ENCODE measurements at regions not wholly inside any gene's neighbourhood (a gene's known extent, or its start where the extent isn't known, plus 50 kb on each side); places are given as distances from the start of the nearest gene placed in this dataset.
A peak's percentile ranks its signal among the peaks of the same experiment; 100 is the strongest.

DNA sequence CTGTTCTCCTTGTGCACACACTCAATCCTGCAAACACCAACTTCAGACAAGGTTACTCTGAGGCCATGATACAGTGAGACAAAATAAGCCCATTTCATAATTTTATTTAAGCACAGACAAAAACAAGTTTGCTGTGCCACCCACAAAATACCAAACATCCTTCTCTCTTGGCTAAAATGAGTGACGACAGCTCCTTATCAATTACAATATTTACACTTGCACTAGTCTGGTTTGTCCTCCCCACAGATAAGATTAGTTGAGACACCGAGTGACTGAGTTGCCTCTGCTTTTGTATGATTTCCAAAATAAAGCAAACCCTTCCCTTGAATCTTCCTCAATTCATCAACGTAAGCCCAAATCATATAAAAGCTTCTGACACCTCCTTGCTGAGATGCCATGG lies 233.5 kb upstream of the ATP10A start:
- WGBS (ENCODE audit: insufficient coverage, low coverage, low lambda C conversion rate, missing lambda C conversion rate): 10% methylated on average over 3 of the region's 3 CpGs
- intact Hi-C loops (cut with DNase I): no loop called here
- Histone ChIP-seq H3K36me3 (no peaks in the 10 kb centered on the region), H3K27ac (no peak overlapping the region), H3K4me1 (no peaks in the 10 kb centered on the region), H3K27me3 (no peaks in the 10 kb centered on the region), H3K4me3 (no peak overlapping the region), H3K9me3 (no peaks in the 10 kb centered on the region)
- DNase-seq: no peak
- ATAC-seq: no peak
- no peak for TF ChIP-seq POLR2A (IDR thresholded peaks at IDR 0.05)
- TF ChIP-seq, protein P1, sequence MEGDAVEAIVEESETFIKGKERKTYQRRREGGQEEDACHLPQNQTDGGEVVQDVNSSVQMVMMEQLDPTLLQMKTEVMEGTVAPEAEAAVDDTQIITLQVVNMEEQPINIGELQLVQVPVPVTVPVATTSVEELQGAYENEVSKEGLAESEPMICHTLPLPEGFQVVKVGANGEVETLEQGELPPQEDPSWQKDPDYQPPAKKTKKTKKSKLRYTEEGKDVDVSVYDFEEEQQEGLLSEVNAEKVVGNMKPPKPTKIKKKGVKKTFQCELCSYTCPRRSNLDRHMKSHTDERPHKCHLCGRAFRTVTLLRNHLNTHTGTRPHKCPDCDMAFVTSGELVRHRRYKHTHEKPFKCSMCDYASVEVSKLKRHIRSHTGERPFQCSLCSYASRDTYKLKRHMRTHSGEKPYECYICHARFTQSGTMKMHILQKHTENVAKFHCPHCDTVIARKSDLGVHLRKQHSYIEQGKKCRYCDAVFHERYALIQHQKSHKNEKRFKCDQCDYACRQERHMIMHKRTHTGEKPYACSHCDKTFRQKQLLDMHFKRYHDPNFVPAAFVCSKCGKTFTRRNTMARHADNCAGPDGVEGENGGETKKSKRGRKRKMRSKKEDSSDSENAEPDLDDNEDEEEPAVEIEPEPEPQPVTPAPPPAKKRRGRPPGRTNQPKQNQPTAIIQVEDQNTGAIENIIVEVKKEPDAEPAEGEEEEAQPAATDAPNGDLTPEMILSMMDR (IDR thresholded peaks at IDR 0.05): no peak

DNA sequence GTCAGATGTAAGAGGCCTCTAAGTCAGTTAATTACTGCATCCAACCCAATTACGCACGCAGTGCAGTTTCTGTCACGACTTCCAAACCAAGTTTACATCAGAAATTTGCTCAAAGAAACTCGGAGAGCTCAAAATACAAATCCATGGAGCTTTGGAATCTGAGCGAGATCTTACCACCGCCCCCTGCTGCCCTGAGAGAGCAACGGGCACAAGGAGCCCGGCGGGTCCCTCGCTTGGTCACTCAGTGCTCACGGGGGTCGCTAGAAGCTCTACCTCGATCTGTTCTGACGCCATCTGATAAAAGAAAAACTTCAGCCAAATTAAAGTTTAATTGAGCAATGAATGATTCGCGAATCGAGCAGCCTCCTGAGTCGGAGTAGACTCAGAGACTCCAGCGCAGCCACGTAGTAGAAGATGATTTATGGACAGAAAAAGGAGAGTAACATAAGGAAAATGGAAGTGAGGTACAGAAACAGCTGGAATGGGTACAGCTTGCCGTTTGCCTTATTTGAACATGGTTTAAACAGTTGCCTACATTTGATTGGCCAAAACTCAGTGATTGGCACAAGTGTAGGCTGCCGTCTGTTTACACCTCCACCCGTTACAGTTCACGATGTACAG lies 232.7 kb upstream of the ATP10A start:
- no peaks in the 10 kb centered on the region for H3K27me3 ChIP-seq

DNA sequence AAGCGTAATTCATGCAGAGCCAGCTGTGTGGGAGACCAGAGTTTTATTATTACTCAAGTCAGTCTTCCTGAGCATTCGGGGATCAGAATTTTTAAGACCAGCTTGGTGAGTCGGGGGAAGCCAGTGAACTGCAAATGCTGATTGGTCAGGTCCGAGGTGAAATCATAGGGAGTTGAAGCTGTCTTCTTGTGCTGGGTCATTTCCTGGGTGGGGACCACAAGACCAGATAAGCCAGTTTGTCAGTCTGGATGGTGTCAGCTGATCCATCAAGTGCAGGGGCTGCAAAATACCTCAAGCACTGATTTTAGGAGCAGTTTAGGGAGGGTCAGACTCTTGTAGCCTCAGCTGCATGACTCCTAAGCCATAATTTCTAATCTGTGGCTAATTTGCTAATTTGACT lies 228.1 kb upstream of the ATP10A start:
- ATAC-seq (no peak), DNase-seq (no peak)
- H3K27ac ChIP-seq: no peak overlapping the region
- 58% methylated on average over 4 of the region's 4 CpGs for WGBS (ENCODE audit: insufficient coverage, low coverage, low lambda C conversion rate, missing lambda C conversion rate)
- no peaks in the 10 kb centered on the region for H3K27me3 ChIP-seq
- H3K9me3 ChIP-seq: no peaks in the 10 kb centered on the region
- H3K4me3 ChIP-seq: no peak overlapping the region
- TF ChIP-seq, protein P1 (IDR thresholded peaks at IDR 0.05): no peak
- TF ChIP-seq POLR2A (IDR thresholded peaks at IDR 0.05): no peak
- intact Hi-C loops (cut with DNase I): no loop called here
- H3K36me3 ChIP-seq: no peaks in the 10 kb centered on the region
- H3K4me1 ChIP-seq: no peaks in the 10 kb centered on the region

More for the DNA sequence above, 232.7 kb upstream of the ATP10A start:
- 38% methylated on average over 24 of the region's 24 CpGs for WGBS (ENCODE audit: insufficient coverage, low coverage, low lambda C conversion rate, missing lambda C conversion rate)
- Histone ChIP-seq H3K9me3 (no peaks in the 10 kb centered on the region), H3K27ac (no peak overlapping the region), H3K4me3 (no peak overlapping the region), H3K36me3 (no peaks in the 10 kb centered on the region), H3K4me1 (no peaks in the 10 kb centered on the region)
- TF ChIP-seq POLR2A (IDR thresholded peaks at IDR 0.05): no peak
- TF ChIP-seq, protein P1 (IDR thresholded peaks at IDR 0.05): peak in 2 of 4 donors; percentile 13 to 25
- intact Hi-C loops (cut with DNase I): no loop called here
- ATAC-seq: no peak
- DNase-seq: no peak

DNA sequence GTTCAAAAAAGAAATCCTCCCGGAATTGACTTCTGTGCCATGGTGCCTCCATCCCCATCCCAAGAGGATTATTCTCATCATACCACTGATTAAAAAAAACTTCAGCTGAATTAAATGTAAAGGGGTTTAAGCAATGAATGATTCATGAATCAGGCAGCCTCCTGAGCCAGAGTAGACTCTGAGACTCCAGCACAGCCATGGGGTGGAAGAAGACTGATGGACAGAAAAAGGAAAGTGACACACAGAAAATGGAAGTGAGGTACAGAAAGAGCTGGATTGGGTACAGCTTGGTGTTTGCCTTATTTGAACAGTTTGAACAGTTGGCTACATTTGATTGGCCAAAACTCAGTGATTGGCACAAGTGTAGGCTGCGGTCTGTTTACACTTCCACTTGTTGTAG lies 224.8 kb upstream of the ATP10A start:
- H3K36me3 ChIP-seq: no peaks in the 10 kb centered on the region
- ATAC-seq: no peak
- no peak overlapping the region for H3K4me3 ChIP-seq
- H3K4me1 ChIP-seq: peaks cover 0 to 5% (median 0%) of the 10 kb centered on the region in 4 donors
- no peaks in the 10 kb centered on the region for H3K9me3 ChIP-seq
- TF ChIP-seq, protein P1 (IDR thresholded peaks at IDR 0.05): no peak
- no peak for TF ChIP-seq POLR2A (IDR thresholded peaks at IDR 0.05)
- WGBS (ENCODE audit: insufficient coverage, low coverage, low lambda C conversion rate, missing lambda C conversion rate): 77% methylated on average over 2 of the region's 2 CpGs
- no peaks in the 10 kb centered on the region for H3K27me3 ChIP-seq
- no peak for DNase-seq
- intact Hi-C loops (cut with DNase I): no loop called here
- H3K27ac ChIP-seq: no peak overlapping the region
